ENCODE measurements at regions not wholly inside any gene's neighbourhood (a gene's known extent, or its start where the extent isn't known, plus 50 kb on each side); places are given as distances from the start of the nearest gene placed in this dataset.

- TF ChIP-seq POLR2A (IDR thresholded peaks at IDR 0.05) (no peak), POLR2AphosphoS5 (IDR thresholded peaks at IDR 0.05) (no peak)
- TF ChIP-seq, protein P1, sequence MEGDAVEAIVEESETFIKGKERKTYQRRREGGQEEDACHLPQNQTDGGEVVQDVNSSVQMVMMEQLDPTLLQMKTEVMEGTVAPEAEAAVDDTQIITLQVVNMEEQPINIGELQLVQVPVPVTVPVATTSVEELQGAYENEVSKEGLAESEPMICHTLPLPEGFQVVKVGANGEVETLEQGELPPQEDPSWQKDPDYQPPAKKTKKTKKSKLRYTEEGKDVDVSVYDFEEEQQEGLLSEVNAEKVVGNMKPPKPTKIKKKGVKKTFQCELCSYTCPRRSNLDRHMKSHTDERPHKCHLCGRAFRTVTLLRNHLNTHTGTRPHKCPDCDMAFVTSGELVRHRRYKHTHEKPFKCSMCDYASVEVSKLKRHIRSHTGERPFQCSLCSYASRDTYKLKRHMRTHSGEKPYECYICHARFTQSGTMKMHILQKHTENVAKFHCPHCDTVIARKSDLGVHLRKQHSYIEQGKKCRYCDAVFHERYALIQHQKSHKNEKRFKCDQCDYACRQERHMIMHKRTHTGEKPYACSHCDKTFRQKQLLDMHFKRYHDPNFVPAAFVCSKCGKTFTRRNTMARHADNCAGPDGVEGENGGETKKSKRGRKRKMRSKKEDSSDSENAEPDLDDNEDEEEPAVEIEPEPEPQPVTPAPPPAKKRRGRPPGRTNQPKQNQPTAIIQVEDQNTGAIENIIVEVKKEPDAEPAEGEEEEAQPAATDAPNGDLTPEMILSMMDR (IDR thresholded peaks at IDR 0.05): peak in 1 of 6 experiments; percentile 13
Measured at GRCh38 chr14:66038618-66039017, 447.6 kb upstream of the CCDC196 start.
